GM21576 (cell line): ENCODE measurements at regions not wholly inside any gene's neighbourhood (a gene's known extent, or its start where the extent isn't known, plus 50 kb on each side); places are given as distances from the start of the nearest gene placed in this dataset.
"Not testable (repeated sequence)": the region's sequence is repeated elsewhere in the genome, so short reads cannot be mapped to it uniquely, and the experiment has no call there.

Experiments
- ATAC-seq: cut with Tn5 transposase; IDR thresholded peaks from one replicate; pipeline ENCODE4 v1.9.1; 2021; ENCODE audit warnings: mild to moderate bottlenecking, moderate library complexity; ENCODE audit not compliant: unreplicated experiment

GRCh38 chr13:59061621-59062020 lies 1102.1 kb downstream of the DIAPH3 start:
- ATAC-seq, result no peak

DNA sequence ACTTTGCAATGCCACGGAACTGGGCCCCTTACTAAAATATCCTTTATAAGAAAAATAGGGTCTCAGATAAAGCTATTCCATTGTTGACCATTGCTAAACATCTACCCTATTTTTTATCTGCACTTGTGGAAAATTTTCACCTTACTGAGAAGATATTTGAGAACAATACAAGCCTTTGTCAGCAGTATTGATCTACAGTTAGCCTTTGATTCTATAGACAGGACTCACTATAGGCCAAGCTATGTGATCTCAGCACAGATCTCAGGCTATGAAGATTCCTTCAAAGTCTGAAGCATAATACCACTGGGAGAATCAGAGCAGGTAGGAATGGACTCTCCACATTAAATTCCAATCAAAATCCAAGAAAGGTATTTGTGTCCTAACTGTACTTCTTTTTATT lies 1099.7 kb downstream of the DIAPH3 start:
- ATAC-seq, result no peak

DNA sequence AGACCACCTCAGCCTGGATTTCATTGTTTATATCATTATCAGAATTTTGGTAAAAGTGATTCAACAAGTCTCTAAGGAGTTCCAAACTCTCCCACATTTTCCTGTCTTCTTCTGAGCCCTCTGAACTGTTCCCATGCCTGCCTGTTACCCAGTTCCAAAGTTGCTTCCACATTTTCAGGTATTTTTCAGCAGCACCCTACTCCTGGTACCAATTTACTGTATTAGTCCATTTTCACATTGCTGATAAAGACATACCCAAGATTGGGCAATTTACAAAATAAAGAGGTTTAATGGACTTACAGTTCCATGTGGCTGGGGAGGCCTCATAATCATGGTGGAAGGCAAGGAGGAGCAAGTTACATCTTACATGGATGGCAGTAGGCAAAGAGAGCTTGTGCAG lies 1087.3 kb downstream of the DIAPH3 start:
- ATAC-seq, result not testable (repeated sequence)

- ATAC-seq, result no peak
Measured at GRCh38 chr13:59086147-59086546, 1077.6 kb downstream of the DIAPH3 start.

DNA sequence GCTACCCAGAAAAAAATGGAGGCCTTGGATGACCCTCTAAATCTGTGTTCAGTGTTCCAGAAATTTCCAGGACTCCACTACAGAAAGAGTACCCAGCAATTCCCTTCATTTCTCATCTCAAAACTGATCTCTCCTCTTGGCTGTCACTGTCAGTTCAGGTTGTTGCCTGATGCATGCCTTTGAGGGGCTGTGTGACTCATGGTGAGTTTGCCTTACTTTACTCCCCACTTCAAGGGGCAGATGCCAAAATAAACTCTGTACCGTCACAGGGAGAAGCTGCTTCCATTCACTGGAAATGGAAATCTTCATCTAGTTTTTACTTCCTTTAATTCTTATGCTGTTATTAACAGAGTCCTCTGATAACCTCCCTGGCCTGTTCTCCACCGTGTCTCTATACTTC lies 1075.0 kb downstream of the DIAPH3 start:
- ATAC-seq, result no peak

DNA sequence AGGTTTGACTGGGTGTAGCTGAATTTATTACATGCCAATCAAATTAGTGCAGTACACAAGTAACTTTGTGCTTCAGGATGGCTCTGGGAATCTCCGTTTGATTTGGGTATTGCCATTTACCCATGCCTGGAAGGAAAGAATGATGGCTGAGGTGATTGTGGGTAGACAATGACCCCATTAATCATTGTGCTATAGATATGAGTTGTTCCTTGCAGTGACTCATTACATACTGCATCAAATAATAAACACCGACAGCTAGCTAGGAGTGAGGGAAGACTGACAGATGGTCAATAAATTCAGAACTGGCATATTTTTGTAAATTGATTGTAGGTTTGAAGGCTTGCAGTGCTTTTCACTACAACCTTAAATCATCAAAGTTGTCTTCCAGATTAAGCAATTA lies 1069.5 kb downstream of the DIAPH3 start:
- ATAC-seq, result no peak

DNA sequence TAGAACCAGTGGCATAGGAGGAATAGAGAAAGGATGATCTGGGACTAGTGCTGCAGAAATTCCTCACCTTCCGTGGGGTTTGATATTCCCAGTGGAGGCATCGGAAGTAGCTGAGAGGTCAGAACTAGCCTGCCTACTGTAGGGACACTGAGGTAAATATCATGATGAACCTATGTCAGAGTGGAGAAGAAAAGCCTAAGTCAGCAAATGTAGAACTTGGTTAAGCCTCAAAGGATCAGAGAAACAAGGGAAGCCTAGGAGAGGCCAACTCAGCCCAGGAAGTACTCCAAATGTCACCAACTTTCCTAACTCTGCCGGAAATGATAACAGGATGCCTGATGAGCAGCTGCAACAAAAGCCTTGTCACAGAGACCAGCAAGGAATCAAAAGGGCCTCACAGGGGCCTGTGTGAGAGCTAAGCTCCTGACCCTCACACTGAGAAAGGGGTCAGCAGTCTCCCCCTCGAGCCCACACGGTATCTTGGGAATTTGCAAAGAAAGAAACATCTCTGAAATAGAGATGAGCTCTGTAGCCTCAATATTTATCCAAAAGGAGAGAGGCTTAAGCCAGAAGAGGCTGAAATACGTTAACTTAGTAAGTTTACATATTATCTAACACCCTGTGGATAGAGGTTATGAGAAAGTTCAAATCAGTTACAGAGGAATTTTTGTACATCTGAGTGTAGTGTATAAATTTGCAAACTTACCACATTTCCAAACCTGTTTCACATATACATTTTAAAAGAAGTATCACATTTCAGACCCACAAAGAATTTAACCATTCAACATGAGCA lies 1064.3 kb downstream of the DIAPH3 start:
- no peak for ATAC-seq

DNA sequence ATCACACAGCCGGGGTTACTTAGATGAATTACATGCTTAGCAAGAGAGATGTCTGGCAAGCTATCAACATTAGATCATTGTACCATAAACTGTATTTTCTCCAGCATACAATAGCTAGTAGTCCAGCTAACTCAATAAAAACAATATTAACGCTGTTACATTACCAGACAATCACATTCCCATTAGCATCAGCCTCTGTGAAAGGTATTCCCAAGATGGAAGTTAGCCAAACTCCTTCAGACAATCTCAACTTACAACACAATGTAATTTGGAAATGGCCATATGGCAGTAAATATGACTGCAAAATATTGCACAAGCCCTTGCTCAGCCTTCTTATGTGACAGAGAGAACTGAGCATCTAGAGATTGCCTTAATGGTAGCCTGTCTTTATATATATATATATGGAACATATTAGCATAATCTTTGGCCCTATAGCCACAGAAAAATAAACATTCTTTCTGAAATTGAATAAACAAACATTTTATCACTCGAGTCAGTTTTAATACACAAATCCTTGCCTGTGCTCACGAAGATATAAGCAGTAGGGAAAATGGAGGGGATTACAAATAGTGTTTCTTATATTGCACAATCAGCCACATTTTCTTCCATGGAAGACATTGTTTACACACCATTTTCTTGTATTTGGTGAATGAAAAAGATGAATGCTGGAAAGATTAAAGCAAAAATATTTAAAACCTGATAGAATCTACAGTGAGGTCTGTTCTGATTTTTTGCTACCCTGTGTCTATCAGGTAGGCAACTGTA lies 1060.5 kb downstream of the DIAPH3 start:
- ATAC-seq, result no peak

DNA sequence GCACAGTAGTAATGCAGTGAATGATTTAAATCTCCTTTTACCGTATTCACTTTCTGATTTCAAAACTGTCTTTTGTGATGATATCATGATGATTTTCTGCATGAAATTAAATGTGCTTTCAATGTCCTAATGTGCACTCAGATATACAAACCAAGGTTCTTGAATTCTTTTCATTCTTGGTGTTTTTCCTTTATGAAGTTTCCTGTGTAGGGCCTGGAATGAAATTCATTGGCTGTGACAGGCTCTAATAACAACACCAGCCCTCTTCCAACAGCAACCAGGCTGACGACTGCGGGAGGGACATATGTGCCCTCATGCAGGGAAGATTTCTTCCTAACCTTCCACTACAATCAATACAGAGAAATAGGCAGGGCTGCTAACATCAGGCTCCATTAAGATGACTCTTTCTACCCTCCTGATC lies 1052.0 kb downstream of the DIAPH3 start:
- no peak for ATAC-seq

GRCh38 chr13:59112221-59112718 lies 1051.5 kb downstream of the DIAPH3 start:
- no peak for ATAC-seq

DNA sequence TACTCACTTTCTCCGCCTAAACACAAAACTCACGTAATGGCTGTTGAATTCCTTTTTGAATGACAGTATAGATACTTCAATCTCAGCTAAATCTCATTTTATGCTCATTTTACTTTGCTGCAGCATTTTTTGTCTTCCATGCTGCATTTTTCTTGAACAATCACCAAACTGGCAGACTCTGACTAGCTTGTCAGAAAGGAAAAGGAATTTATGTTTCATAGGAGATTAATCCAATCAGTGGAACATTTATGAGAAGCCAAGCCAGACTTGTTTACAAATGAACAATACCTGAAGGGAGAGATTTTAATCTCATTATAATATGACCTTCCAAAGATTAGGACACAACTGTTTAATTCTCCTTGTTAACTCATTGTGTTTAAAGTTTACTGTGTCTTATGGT lies 1044.3 kb downstream of the DIAPH3 start:
- ATAC-seq, result no peak

GRCh38 chr13:59120297-59120843 lies 1043.4 kb downstream of the DIAPH3 start:
- ATAC-seq, result no peak

DNA sequence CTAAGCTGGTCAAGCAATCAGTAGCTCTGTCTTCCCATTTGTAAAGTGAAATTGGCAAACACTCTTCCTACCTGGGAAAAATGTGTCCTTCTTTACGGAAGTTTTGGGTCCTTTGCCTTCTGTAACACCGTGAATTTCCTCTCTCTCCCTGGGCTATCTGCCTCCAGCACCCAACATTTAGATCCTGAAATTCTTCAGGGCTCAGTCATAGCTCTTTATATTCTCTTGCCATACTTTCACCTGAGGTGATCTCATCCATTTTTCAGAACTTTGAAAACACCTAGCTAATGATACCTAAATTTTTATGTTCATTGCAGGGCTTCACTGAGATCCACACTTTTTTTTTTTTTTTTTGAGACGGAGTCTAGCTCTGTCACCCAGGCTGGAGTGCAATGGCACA lies 1042.2 kb downstream of the DIAPH3 start:
- ATAC-seq, result no peak

- no peak for ATAC-seq
Measured at GRCh38 chr13:59126474-59126873, 1037.3 kb downstream of the DIAPH3 start.

DNA sequence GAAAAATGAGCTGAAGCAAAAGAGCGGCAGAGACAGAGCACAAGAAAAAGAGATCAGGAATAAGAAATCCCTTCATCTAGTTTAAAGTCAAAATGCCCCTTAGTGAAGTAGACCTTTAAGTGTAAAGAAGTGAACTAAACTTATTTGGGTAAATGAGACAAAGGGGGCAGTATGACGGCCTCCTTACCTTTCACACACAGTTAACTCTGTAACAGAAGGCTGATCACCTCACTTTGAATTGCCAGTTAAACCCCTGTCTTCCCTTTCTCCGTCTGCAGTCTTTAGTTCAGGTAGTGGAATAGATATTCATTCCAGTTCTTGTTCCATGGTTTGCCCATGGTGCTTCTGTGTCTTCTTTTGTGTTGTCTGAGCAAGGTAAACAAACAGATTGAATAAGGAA lies 1029.8 kb downstream of the DIAPH3 start:
- no peak for ATAC-seq

DNA sequence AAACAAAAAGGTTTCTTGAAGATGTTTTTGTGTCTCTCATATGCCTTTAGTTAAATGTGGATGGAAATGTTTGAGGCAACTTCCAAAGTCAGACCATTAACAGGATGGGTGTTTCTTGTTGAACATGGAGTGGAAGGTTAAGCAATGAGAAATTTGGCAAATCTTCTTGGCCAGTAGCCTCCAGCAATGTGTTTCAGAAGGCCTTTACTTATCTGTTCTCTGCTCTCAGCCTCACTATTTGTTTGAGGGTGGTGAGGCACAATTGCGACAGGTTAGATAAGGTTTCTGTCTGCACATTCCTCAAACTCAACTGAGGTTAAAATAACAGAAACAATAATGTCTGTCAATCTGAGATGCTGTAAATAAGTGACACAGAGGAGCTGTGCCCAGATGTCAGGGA lies 1019.0 kb downstream of the DIAPH3 start:
- ATAC-seq, result no peak

GRCh38 chr13:59145381-59145780 lies 1018.3 kb downstream of the DIAPH3 start:
- no peak for ATAC-seq

GRCh38 chr13:59157181-59157580 lies 1006.5 kb downstream of the DIAPH3 start:
- no peak for ATAC-seq

- ATAC-seq, result no peak
Measured at GRCh38 chr13:59166174-59166573, 997.6 kb downstream of the DIAPH3 start.

GRCh38 chr13:59172076-59172475 lies 991.7 kb downstream of the DIAPH3 start:
- ATAC-seq, result no peak

- no peak for ATAC-seq
Measured at GRCh38 chr13:59176775-59177174, 987.0 kb downstream of the DIAPH3 start.

DNA sequence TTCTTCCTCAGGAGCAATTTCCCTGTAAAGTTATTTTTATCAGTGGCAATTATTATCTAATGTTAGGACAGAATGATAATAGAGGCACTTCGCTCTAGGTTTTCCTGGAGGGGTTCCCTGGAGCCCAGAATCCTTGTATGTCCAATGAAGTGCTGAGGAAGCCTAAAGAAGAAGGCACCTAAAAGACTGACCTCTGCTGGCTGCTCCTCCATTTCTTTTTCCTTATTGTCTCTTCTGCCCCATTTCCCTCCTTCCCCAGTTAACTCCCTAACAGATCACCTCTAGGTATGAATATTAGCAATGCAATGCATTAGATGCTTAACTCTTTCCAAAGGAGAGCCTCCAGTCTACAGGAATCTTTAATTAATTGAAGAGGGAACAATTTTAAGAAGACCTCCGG lies 985.4 kb downstream of the DIAPH3 start:
- ATAC-seq, result no peak
